ENCODE measurements at regions not wholly inside any gene's neighbourhood (a gene's known extent, or its start where the extent isn't known, plus 50 kb on each side); places are given as distances from the start of the nearest gene placed in this dataset.

GRCh38 chr13:26941345-26942174 is 181.0 kb upstream of the GPR12 start:
- no peak for DNase-seq (ENCODE audit: low read depth)

- DNase-seq (ENCODE audit: low read depth) = no peak
Measured at GRCh38 chr13:26934096-26934495, 173.5 kb upstream of the GPR12 start.

GRCh38 chr13:26932465-26932864 is 171.9 kb upstream of the GPR12 start:
- no peak for DNase-seq (ENCODE audit: low read depth)

GRCh38 chr13:26929971-26930730 is 169.6 kb upstream of the GPR12 start:
- DNase-seq (ENCODE audit: low read depth) = peak; percentile 71

GRCh38 chr13:26927511-26927910 is 166.9 kb upstream of the GPR12 start:
- no peak for DNase-seq (ENCODE audit: low read depth)

GRCh38 chr13:26926371-26926770 is 165.8 kb upstream of the GPR12 start:
- DNase-seq (ENCODE audit: low read depth) = no peak

- DNase-seq (ENCODE audit: low read depth) = no peak
Measured at GRCh38 chr13:26923824-26924605, 163.4 kb upstream of the GPR12 start.

- DNase-seq (ENCODE audit: low read depth) = no peak
Measured at GRCh38 chr13:26921918-26922317, 161.3 kb upstream of the GPR12 start.

GRCh38 chr13:26920614-26921355 is 160.2 kb upstream of the GPR12 start:
- DNase-seq (ENCODE audit: low read depth) = no peak

GRCh38 chr13:26919732-26920131 is 159.1 kb upstream of the GPR12 start:
- DNase-seq (ENCODE audit: low read depth) = no peak

GRCh38 chr13:26919311-26919710 is 158.7 kb upstream of the GPR12 start:
- no peak for DNase-seq (ENCODE audit: low read depth)

- DNase-seq (ENCODE audit: low read depth) = no peak
Measured at GRCh38 chr13:26914624-26915023, 154.0 kb upstream of the GPR12 start.

- DNase-seq (ENCODE audit: low read depth) = no peak
Measured at GRCh38 chr13:26914148-26914547, 153.6 kb upstream of the GPR12 start.

GRCh38 chr13:26910754-26911465 is 150.3 kb upstream of the GPR12 start:
- DNase-seq (ENCODE audit: low read depth) = no peak

GRCh38 chr13:26909477-26909876 is 148.9 kb upstream of the GPR12 start:
- no peak for DNase-seq (ENCODE audit: low read depth)

- no peak for DNase-seq (ENCODE audit: low read depth)
Measured at GRCh38 chr13:26908126-26908525, 147.5 kb upstream of the GPR12 start.

GRCh38 chr13:26899202-26899601 is 138.6 kb upstream of the GPR12 start:
- DNase-seq (ENCODE audit: low read depth) = no peak

- no peak for DNase-seq (ENCODE audit: low read depth)
Measured at GRCh38 chr13:26897706-26898550, 137.3 kb upstream of the GPR12 start.

GRCh38 chr13:26896986-26897668 is 136.5 kb upstream of the GPR12 start:
- DNase-seq (ENCODE audit: low read depth) = no peak
